ENCODE measurements at regions not wholly inside any gene's neighbourhood (a gene's known extent, or its start where the extent isn't known, plus 50 kb on each side); places are given as distances from the start of the nearest gene placed in this dataset.

DNA sequence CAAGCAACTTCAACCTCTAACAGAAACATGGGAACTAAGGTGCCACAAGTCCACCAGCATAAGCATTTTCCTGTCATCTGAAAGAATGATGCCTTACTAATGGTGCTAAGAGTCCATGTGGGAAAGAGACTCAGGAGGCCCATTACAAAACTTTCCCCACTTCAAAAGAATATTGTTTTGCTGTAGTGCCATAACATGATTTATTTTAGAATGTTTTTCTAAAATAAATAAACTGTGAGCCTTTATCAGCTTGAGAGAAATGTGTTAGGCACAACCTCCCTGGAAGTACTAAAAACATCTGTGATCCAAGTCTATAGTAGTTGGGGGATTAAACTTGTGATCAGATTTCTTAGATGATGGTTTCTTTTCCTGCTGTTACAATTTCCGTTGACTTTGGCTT, 330.1 kb upstream of the MAP3K7 start:
- H3K9ac ChIP-seq (ENCODE audit: insufficient read depth, low read length): no peak overlapping the region
- H3K36me3 ChIP-seq (ENCODE audit: control insufficient read depth, insufficient read depth, low read length): no peaks in the 10 kb centered on the region
- H3K79me2 ChIP-seq (ENCODE audit: control insufficient read depth, insufficient read depth, low read length): no peaks in the 10 kb centered on the region
- H4K20me1 ChIP-seq (ENCODE audit: control insufficient read depth, extremely low read depth, insufficient read depth, low read length): no peaks in the 10 kb centered on the region
- H3K9me3 ChIP-seq (ENCODE audit: control insufficient read depth, insufficient read depth, low read depth, low read length): no peaks in the 10 kb centered on the region
- H3K27ac ChIP-seq (ENCODE audit: insufficient read depth, low read length): no peak overlapping the region
- TF ChIP-seq, protein P1, sequence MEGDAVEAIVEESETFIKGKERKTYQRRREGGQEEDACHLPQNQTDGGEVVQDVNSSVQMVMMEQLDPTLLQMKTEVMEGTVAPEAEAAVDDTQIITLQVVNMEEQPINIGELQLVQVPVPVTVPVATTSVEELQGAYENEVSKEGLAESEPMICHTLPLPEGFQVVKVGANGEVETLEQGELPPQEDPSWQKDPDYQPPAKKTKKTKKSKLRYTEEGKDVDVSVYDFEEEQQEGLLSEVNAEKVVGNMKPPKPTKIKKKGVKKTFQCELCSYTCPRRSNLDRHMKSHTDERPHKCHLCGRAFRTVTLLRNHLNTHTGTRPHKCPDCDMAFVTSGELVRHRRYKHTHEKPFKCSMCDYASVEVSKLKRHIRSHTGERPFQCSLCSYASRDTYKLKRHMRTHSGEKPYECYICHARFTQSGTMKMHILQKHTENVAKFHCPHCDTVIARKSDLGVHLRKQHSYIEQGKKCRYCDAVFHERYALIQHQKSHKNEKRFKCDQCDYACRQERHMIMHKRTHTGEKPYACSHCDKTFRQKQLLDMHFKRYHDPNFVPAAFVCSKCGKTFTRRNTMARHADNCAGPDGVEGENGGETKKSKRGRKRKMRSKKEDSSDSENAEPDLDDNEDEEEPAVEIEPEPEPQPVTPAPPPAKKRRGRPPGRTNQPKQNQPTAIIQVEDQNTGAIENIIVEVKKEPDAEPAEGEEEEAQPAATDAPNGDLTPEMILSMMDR (conservative IDR thresholded peaks at IDR 0.05 in 1 of 2, IDR thresholded peaks at IDR 0.05 in 1 of 2; ENCODE audit: low read depth in 1 of 2, low read length in 2 of 2): no peak
- no peak for TF ChIP-seq EZH2 (IDR thresholded peaks at IDR 0.05; ENCODE audit: low read length, missing control alignments)
- no peak overlapping the region for H2AFZ ChIP-seq (ENCODE audit: low read length)
- H3K4me1 ChIP-seq (ENCODE audit: control insufficient read depth, extremely low read depth, insufficient read depth, low read length): no peaks in the 10 kb centered on the region
- no peak overlapping the region for H3K4me3 ChIP-seq (replicated peaks in 1 of 4; ENCODE audit: control extremely low read depth in 1 of 4, insufficient read depth in 1 of 4, low read depth in 3 of 4, low read length in 4 of 4)
- no peak for DNase-seq (ENCODE audit: low read depth in 2 of 2)
- no peaks in the 10 kb centered on the region for H3K27me3 ChIP-seq (ENCODE audit: control insufficient read depth, insufficient read depth, low read length)
- H3K4me2 ChIP-seq (ENCODE audit: extremely low read depth, insufficient read depth, low read length): no peak overlapping the region

DNA sequence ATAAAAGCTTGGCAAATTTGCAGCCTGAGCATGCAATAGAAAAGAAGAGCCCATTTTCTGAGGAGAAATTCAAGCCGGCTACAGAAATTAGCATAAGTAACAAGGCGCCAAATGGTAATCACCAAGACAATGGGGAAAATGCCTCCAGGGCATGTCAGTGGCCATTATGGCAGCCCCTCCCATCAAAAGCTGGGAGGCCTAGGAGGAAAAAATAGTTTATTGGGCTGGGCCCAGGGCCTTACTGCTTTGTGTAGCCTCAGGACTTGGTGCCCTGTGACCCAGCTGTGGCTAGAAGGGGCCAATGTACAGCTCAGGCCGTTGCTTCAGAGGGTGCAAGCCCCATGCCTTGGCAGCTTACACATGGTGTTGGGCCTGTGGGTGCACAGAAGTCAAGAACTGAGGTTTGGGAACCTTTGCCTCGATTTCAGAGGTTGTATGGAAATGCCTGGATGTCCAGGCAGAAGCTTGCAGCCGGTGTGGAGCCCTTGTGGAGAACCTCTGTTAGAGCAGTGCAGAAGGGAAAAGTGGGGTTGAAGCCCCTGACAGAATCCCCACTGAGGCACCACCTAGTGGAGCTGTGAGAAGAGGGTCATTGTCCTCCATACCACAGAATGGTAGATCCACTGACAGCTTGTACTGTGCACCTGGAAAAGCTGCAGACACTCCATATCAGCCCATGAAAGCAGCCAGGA, 328.5 kb upstream of the MAP3K7 start:
- Histone ChIP-seq H3K4me1 (ENCODE audit: control insufficient read depth, extremely low read depth, insufficient read depth, low read length) (no peaks in the 10 kb centered on the region), H3K4me3 (replicated peaks in 1 of 4; ENCODE audit: control extremely low read depth in 1 of 4, insufficient read depth in 1 of 4, low read depth in 3 of 4, low read length in 4 of 4) (no peak overlapping the region), H2AFZ (ENCODE audit: low read length) (no peak overlapping the region), H3K9me3 (ENCODE audit: control insufficient read depth, insufficient read depth, low read depth, low read length) (no peaks in the 10 kb centered on the region), H3K4me2 (ENCODE audit: extremely low read depth, insufficient read depth, low read length) (no peak overlapping the region), H3K36me3 (ENCODE audit: control insufficient read depth, insufficient read depth, low read length) (no peaks in the 10 kb centered on the region), H3K27me3 (ENCODE audit: control insufficient read depth, insufficient read depth, low read length) (no peaks in the 10 kb centered on the region), H3K9ac (ENCODE audit: insufficient read depth, low read length) (no peak overlapping the region), H3K79me2 (ENCODE audit: control insufficient read depth, insufficient read depth, low read length) (no peaks in the 10 kb centered on the region), H4K20me1 (ENCODE audit: control insufficient read depth, extremely low read depth, insufficient read depth, low read length) (no peaks in the 10 kb centered on the region), H3K27ac (ENCODE audit: insufficient read depth, low read length) (no peak overlapping the region)
- DNase-seq (ENCODE audit: low read depth in 2 of 2): no peak
- TF ChIP-seq, protein P1 (conservative IDR thresholded peaks at IDR 0.05 in 1 of 2, IDR thresholded peaks at IDR 0.05 in 1 of 2; ENCODE audit: low read depth in 1 of 2, low read length in 2 of 2): no peak
- no peak for TF ChIP-seq EZH2 (IDR thresholded peaks at IDR 0.05; ENCODE audit: low read length, missing control alignments)

DNA sequence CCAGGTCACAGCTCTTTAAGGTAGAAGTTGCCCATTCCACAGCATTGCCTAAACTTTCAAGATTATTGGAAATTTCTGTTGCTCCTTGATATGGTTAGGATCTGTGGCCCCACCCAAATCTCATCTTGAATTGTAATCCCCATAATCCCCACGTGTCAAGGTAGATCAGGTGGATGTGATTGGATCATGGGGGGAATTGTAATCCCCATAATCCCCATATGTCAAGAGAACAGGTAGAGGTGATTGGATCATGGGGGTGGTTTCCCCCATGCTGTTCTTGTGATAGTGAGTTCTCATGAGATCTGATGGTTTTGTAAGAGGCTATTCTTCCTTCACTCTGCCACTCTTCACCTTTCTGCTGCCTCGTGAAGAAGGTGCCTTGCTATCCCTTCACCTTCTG, 327.4 kb upstream of the MAP3K7 start:
- Histone ChIP-seq H2AFZ (ENCODE audit: low read length) (no peak overlapping the region), H3K9me3 (ENCODE audit: control insufficient read depth, insufficient read depth, low read depth, low read length) (no peaks in the 10 kb centered on the region), H3K27ac (ENCODE audit: insufficient read depth, low read length) (no peak overlapping the region), H4K20me1 (ENCODE audit: control insufficient read depth, extremely low read depth, insufficient read depth, low read length) (no peaks in the 10 kb centered on the region), H3K9ac (ENCODE audit: insufficient read depth, low read length) (no peak overlapping the region), H3K4me1 (ENCODE audit: control insufficient read depth, extremely low read depth, insufficient read depth, low read length) (no peaks in the 10 kb centered on the region), H3K4me2 (ENCODE audit: extremely low read depth, insufficient read depth, low read length) (no peak overlapping the region), H3K27me3 (ENCODE audit: control insufficient read depth, insufficient read depth, low read length) (no peaks in the 10 kb centered on the region), H3K4me3 (replicated peaks in 1 of 4; ENCODE audit: control extremely low read depth in 1 of 4, insufficient read depth in 1 of 4, low read depth in 3 of 4, low read length in 4 of 4) (no peak overlapping the region), H3K79me2 (ENCODE audit: control insufficient read depth, insufficient read depth, low read length) (no peaks in the 10 kb centered on the region), H3K36me3 (ENCODE audit: control insufficient read depth, insufficient read depth, low read length) (no peaks in the 10 kb centered on the region)
- no peak for DNase-seq (ENCODE audit: low read depth in 2 of 2)
- TF ChIP-seq, protein P1 (conservative IDR thresholded peaks at IDR 0.05 in 1 of 2, IDR thresholded peaks at IDR 0.05 in 1 of 2; ENCODE audit: low read depth in 1 of 2, low read length in 2 of 2): no peak
- TF ChIP-seq EZH2 (IDR thresholded peaks at IDR 0.05; ENCODE audit: low read length, missing control alignments): no peak

Data from fibroblast of lung (primary cell).